ENCODE measurements at regions not wholly inside any gene's neighbourhood (a gene's known extent, or its start where the extent isn't known, plus 50 kb on each side); places are given as distances from the start of the nearest gene placed in this dataset.
"Not testable (repeated sequence)": the region's sequence is repeated elsewhere in the genome, so short reads cannot be mapped to it uniquely, and the experiment has no call there.

- no peak overlapping the region for H3K4me3 ChIP-seq (ENCODE audit: low read length)
- no peak overlapping the region for H3K9ac ChIP-seq (ENCODE audit: low read length)
- H3K4me1 ChIP-seq (ENCODE audit: low read length), result no peaks in the 10 kb centered on the region
- H3F3A ChIP-seq (ENCODE audit: insufficient read depth, low read length), result no peaks in the 10 kb centered on the region
- H3K27me3 ChIP-seq (replicated peaks; ENCODE audit: insufficient read depth, low read length), result no peaks in the 10 kb centered on the region
- TF ChIP-seq EZH2phosphoT487 (IDR thresholded peaks at IDR 0.05; ENCODE audit: low read length) (no peak), CTCF (IDR thresholded peaks at IDR 0.05; ENCODE audit: low read length) (no peak), EZH2 (optimal IDR thresholded peaks at IDR 0.05; ENCODE audit: low read depth, low read length) (no peak)
- no peak overlapping the region for H3K4me2 ChIP-seq (ENCODE audit: low read depth, low read length)
- no peaks in the 10 kb centered on the region for H3K36me3 ChIP-seq (replicated peaks; ENCODE audit: insufficient read depth, low read length)
- H3K79me2 ChIP-seq (ENCODE audit: low read length), result no peaks in the 10 kb centered on the region
- no peaks in the 10 kb centered on the region for H4K20me1 ChIP-seq (ENCODE audit: insufficient read depth, low read length)
- DNase-seq, result no peak
- H3K9me3 ChIP-seq (replicated peaks; ENCODE audit: insufficient read depth, low read length), result no peaks in the 10 kb centered on the region
- H3K9me2 ChIP-seq (replicated peaks; ENCODE audit: insufficient read depth, low read length), result no peaks in the 10 kb centered on the region
- H2AFZ ChIP-seq (ENCODE audit: low read length), result no peak overlapping the region
- no peak overlapping the region for H3K27ac ChIP-seq (ENCODE audit: low read length)
Measured at GRCh38 chr20:26279238-26279637, 582.6 kb upstream of the ZNF337 start.

GRCh38 chr20:26277339-26277738 lies 580.7 kb upstream of the ZNF337 start:
- Histone ChIP-seq H3K27me3 (replicated peaks; ENCODE audit: insufficient read depth, low read length) (no peaks in the 10 kb centered on the region), H3K4me3 (ENCODE audit: low read length) (no peak overlapping the region), H3K9me3 (replicated peaks; ENCODE audit: insufficient read depth, low read length) (no peaks in the 10 kb centered on the region), H3K4me1 (ENCODE audit: low read length) (no peaks in the 10 kb centered on the region), H2AFZ (ENCODE audit: low read length) (no peak overlapping the region), H3K79me2 (ENCODE audit: low read length) (no peaks in the 10 kb centered on the region), H4K20me1 (ENCODE audit: insufficient read depth, low read length) (no peaks in the 10 kb centered on the region), H3K36me3 (replicated peaks; ENCODE audit: insufficient read depth, low read length) (no peaks in the 10 kb centered on the region), H3K4me2 (ENCODE audit: low read depth, low read length) (no peak overlapping the region), H3K9ac (ENCODE audit: low read length) (no peak overlapping the region), H3F3A (ENCODE audit: insufficient read depth, low read length) (no peaks in the 10 kb centered on the region), H3K9me2 (replicated peaks; ENCODE audit: insufficient read depth, low read length) (no peaks in the 10 kb centered on the region), H3K27ac (ENCODE audit: low read length) (no peak overlapping the region)
- DNase-seq, result no peak
- TF ChIP-seq EZH2phosphoT487 (IDR thresholded peaks at IDR 0.05; ENCODE audit: low read length) (no peak), EZH2 (optimal IDR thresholded peaks at IDR 0.05; ENCODE audit: low read depth, low read length) (no peak), CTCF (IDR thresholded peaks at IDR 0.05; ENCODE audit: low read length) (no peak)

GRCh38 chr20:26276554-26277210 lies 580.0 kb upstream of the ZNF337 start:
- no peak overlapping the region for H3K4me3 ChIP-seq (ENCODE audit: low read length)
- H4K20me1 ChIP-seq (ENCODE audit: insufficient read depth, low read length), result no peaks in the 10 kb centered on the region
- no peak for DNase-seq
- H3K4me1 ChIP-seq (ENCODE audit: low read length), result no peaks in the 10 kb centered on the region
- no peaks in the 10 kb centered on the region for H3K9me2 ChIP-seq (replicated peaks; ENCODE audit: insufficient read depth, low read length)
- H2AFZ ChIP-seq (ENCODE audit: low read length), result no peak overlapping the region
- no peak overlapping the region for H3K9ac ChIP-seq (ENCODE audit: low read length)
- H3K27me3 ChIP-seq (replicated peaks; ENCODE audit: insufficient read depth, low read length), result no peaks in the 10 kb centered on the region
- H3K27ac ChIP-seq (ENCODE audit: low read length), result no peak overlapping the region
- no peaks in the 10 kb centered on the region for H3F3A ChIP-seq (ENCODE audit: insufficient read depth, low read length)
- no peaks in the 10 kb centered on the region for H3K36me3 ChIP-seq (replicated peaks; ENCODE audit: insufficient read depth, low read length)
- TF ChIP-seq EZH2 (optimal IDR thresholded peaks at IDR 0.05; ENCODE audit: low read depth, low read length), result no peak
- H3K9me3 ChIP-seq (replicated peaks; ENCODE audit: insufficient read depth, low read length), result no peaks in the 10 kb centered on the region
- H3K79me2 ChIP-seq (ENCODE audit: low read length), result no peaks in the 10 kb centered on the region
- H3K4me2 ChIP-seq (ENCODE audit: low read depth, low read length), result no peak overlapping the region

DNA sequence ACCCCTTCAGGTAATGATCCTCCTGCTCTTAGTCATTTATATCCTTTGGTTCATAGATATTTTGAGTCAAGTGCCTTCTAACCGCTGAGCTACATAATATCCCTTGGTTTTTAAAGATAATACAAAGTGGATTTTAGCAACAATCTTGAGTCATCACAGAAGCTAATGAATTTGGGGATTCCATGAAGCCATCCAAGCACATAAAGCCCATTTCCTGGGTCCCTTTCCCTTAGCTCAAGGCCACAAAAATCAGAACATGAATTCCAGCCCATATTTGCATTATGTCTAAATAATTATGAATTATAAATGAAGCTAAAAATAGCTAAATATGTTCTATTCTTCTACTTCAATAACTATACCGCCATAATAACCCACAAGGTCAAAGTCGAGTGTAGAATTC lies 572.1 kb upstream of the ZNF337 start:
- H2AFZ ChIP-seq (ENCODE audit: low read length); DNase-seq; H3K4me1 ChIP-seq (ENCODE audit: low read length); H3K79me2 ChIP-seq (ENCODE audit: low read length); H3F3A ChIP-seq (ENCODE audit: insufficient read depth, low read length); H3K27me3 ChIP-seq (replicated peaks; ENCODE audit: insufficient read depth, low read length); H3K9me3 ChIP-seq (replicated peaks; ENCODE audit: insufficient read depth, low read length); H4K20me1 ChIP-seq (ENCODE audit: insufficient read depth, low read length); H3K4me2 ChIP-seq (ENCODE audit: low read depth, low read length); H3K9me2 ChIP-seq (replicated peaks; ENCODE audit: insufficient read depth, low read length); H3K27ac ChIP-seq (ENCODE audit: low read length); H3K4me3 ChIP-seq (ENCODE audit: low read length); H3K9ac ChIP-seq (ENCODE audit: low read length); H3K36me3 ChIP-seq (replicated peaks; ENCODE audit: insufficient read depth, low read length): not testable (repeated sequence)

GRCh38 chr20:26260925-26261324 lies 564.3 kb upstream of the ZNF337 start:
- H3K9me2 ChIP-seq (replicated peaks; ENCODE audit: insufficient read depth, low read length); H2AFZ ChIP-seq (ENCODE audit: low read length); H4K20me1 ChIP-seq (ENCODE audit: insufficient read depth, low read length); H3K79me2 ChIP-seq (ENCODE audit: low read length); H3K4me2 ChIP-seq (ENCODE audit: low read depth, low read length); H3F3A ChIP-seq (ENCODE audit: insufficient read depth, low read length); H3K4me1 ChIP-seq (ENCODE audit: low read length); H3K27me3 ChIP-seq (replicated peaks; ENCODE audit: insufficient read depth, low read length); H3K9me3 ChIP-seq (replicated peaks; ENCODE audit: insufficient read depth, low read length); H3K27ac ChIP-seq (ENCODE audit: low read length); H3K4me3 ChIP-seq (ENCODE audit: low read length); H3K36me3 ChIP-seq (replicated peaks; ENCODE audit: insufficient read depth, low read length); H3K9ac ChIP-seq (ENCODE audit: low read length); DNase-seq: not testable (repeated sequence)

GRCh38 chr20:26252311-26252975 lies 555.8 kb upstream of the ZNF337 start:
- H3K36me3 ChIP-seq (replicated peaks; ENCODE audit: insufficient read depth, low read length); H3K9ac ChIP-seq (ENCODE audit: low read length); H2AFZ ChIP-seq (ENCODE audit: low read length); H3K27me3 ChIP-seq (replicated peaks; ENCODE audit: insufficient read depth, low read length); H3F3A ChIP-seq (ENCODE audit: insufficient read depth, low read length); H3K4me2 ChIP-seq (ENCODE audit: low read depth, low read length); H3K4me1 ChIP-seq (ENCODE audit: low read length); H3K4me3 ChIP-seq (ENCODE audit: low read length); H3K27ac ChIP-seq (ENCODE audit: low read length); H3K9me3 ChIP-seq (replicated peaks; ENCODE audit: insufficient read depth, low read length); H4K20me1 ChIP-seq (ENCODE audit: insufficient read depth, low read length); H3K9me2 ChIP-seq (replicated peaks; ENCODE audit: insufficient read depth, low read length); H3K79me2 ChIP-seq (ENCODE audit: low read length): not testable (repeated sequence)
- DNase-seq, result peak; percentile 34

Measured in MM.1S (cell line).